NCI-H82 treated with DMSO at 0.1 percent for 48 hours (cell line): ENCODE measurements at regions not wholly inside any gene's neighbourhood (a gene's known extent, or its start where the extent isn't known, plus 50 kb on each side); places are given as distances from the start of the nearest gene placed in this dataset.

Experiments used
- DNase-seq: peaks from one replicate; lab custom pipeline; 2025; ENCODE audit not compliant: unreplicated experiment; lab: John Stamatoyannopoulos, UW

- no peak for DNase-seq
Measured at GRCh38 chr2:103667335-103667884, 905.6 kb downstream of the TMEM182 start.

GRCh38 chr2:103669531-103669930 is 907.7 kb downstream of the TMEM182 start:
- DNase-seq: no peak
